BE2C (cell line): ENCODE measurements at regions not wholly inside any gene's neighbourhood (a gene's known extent, or its start where the extent isn't known, plus 50 kb on each side); places are given as distances from the start of the nearest gene placed in this dataset.

ENCODE experiments used
- DNase-seq: peaks from one replicate; pipeline ENCODE4 v3.0.0-alpha.2; 2020
- H3K27me3 ChIP-seq: fragments of 250-450 bp; sonication (Bioruptor Pico); 2 replicates; pipeline ENCODE4 v1.5.1; 2020; ENCODE audit warnings: mild to moderate bottlenecking
- H3K36me3 ChIP-seq: fragments of 250-450 bp; sonication (Bioruptor Pico); 2 replicates; pipeline ENCODE4 v1.5.1; 2020; ENCODE audit warnings: mild to moderate bottlenecking
- H3K4me1 ChIP-seq: fragments of 250-450 bp; sonication (Bioruptor Pico); 2 replicates; pipeline ENCODE4 v1.5.1; 2020
- H3K4me3 ChIP-seq: 2 replicates; pipeline ENCODE4 v1.5.1; 2011; ENCODE audit warnings: low read depth, low read length
- H3K9me3 ChIP-seq: fragments of 250-450 bp; sonication (Bioruptor Pico); 2 replicates; pipeline ENCODE4 v1.5.1; 2020
- CTCF ChIP-seq: IDR thresholded peaks from 2 replicates; pipeline ENCODE4 v1.5.1; 2012; ENCODE audit warnings: mild to moderate bottlenecking, low read depth, low read length

- no peak overlapping the region for H3K4me3 ChIP-seq
- DNase-seq = no peak
- H3K27me3 ChIP-seq = no peaks in the 10 kb centered on the region; the same call in 1 of the 2 replicates
- H3K36me3 ChIP-seq = no peaks in the 10 kb centered on the region
- no peaks in the 10 kb centered on the region for H3K4me1 ChIP-seq
- no peak for TF ChIP-seq CTCF
- H3K9me3 ChIP-seq = no peaks in the 10 kb centered on the region
Observed at GRCh38 chr6:150667977-150668716, 68.5 kb downstream of the PLEKHG1 start.

- no peaks in the 10 kb centered on the region for H3K9me3 ChIP-seq
- H3K4me1 ChIP-seq = no peaks in the 10 kb centered on the region
- no peaks in the 10 kb centered on the region for H3K36me3 ChIP-seq
- TF ChIP-seq CTCF = no peak
- DNase-seq = no peak
- H3K27me3 ChIP-seq = no peaks in the 10 kb centered on the region; the same call in 1 of the 2 replicates
- no peak overlapping the region for H3K4me3 ChIP-seq
Observed at GRCh38 chr6:150668900-150669302, 69.2 kb downstream of the PLEKHG1 start.

DNA sequence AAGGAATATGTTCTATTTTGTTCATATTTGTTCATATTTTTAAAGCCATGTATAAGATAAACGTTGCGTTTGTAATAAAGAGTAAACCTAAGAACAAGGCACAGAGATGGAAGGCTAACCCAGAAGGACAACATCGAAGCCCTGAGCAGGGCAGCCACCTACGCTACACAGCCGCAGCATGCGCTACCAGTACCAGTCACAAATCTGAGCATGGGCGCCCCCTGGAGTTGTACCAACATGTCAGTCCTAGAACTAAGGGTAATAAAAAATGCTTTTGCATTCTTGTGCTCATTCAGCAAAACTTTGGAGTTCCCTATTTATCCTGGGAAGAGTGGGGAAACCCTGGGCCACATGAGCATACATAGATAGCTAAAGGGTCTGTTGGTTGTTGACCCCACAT lies 70.6 kb downstream of the PLEKHG1 start:
- no peak for DNase-seq
- Histone ChIP-seq H3K36me3 (no peaks in the 10 kb centered on the region), H3K9me3 (no peaks in the 10 kb centered on the region), H3K27me3 (no peaks in the 10 kb centered on the region; the same call in 1 of the 2 replicates), H3K4me3 (no peak overlapping the region), H3K4me1 (no peaks in the 10 kb centered on the region)
- no peak for TF ChIP-seq CTCF

DNA sequence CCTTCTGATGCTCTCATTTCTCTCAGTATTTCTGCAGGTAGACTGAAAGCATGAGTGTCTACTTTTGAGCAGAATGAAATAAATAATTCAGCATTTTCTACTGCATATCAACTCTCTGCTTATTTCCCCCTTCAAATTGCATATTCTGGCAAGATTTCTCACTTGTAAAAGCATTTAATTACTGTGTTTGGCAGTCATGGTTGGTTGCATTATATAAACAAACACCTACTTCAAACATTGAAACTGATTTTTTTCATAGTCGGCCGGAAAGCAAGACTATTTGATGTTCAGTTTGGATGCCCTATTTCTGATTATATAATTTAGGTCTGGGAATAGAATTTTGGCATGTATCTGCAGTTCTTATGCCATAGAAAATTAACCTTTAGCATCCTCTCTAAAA lies 73.1 kb downstream of the PLEKHG1 start:
- no peaks in the 10 kb centered on the region for H3K9me3 ChIP-seq
- H3K27me3 ChIP-seq = no peaks in the 10 kb centered on the region; the same call in 1 of the 2 replicates
- no peaks in the 10 kb centered on the region for H3K4me1 ChIP-seq
- no peaks in the 10 kb centered on the region for H3K36me3 ChIP-seq
- TF ChIP-seq CTCF = no peak
- no peak for DNase-seq
- H3K4me3 ChIP-seq = no peak overlapping the region

DNA sequence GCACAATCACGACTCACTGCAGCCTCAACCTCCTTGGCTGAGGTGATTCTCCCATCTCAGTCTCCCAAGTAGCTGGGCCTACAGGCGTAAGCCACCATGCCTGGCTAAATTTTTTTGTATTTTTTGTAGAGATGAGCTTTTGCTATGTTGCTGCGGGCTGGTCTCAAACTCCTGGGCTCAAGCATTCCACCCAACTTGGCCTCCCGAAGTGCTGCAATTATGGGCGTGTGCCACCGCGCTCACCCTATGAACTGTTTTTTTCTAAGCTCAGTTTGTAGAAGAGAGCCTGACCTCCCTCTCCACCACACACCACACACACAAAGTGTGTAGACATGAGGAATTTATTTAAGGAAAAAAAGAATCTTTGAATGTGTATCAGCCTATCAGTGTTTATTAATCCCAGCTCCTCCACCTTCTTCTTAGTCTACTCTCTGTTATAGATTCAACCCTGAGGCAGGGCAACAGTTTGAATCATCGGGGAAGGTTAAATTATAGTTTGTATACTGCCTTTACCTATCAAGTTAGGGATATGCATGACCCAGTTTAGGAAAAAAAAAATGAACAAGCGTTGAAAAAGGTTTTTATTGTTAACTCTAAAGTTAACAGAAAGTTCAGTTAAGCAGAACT lies 74.1 kb downstream of the PLEKHG1 start:
- no peak for TF ChIP-seq CTCF
- Histone ChIP-seq H3K4me1 (no peaks in the 10 kb centered on the region), H3K4me3 (no peak overlapping the region), H3K9me3 (no peaks in the 10 kb centered on the region), H3K27me3 (no peaks in the 10 kb centered on the region; the same call in 1 of the 2 replicates), H3K36me3 (no peaks in the 10 kb centered on the region)
- DNase-seq = no peak

GRCh38 chr6:150676344-150676743 lies 76.7 kb downstream of the PLEKHG1 start:
- no peak for TF ChIP-seq CTCF
- Histone ChIP-seq H3K27me3 (peaks cover 4% of the 10 kb centered on the region), H3K4me1 (no peaks in the 10 kb centered on the region), H3K36me3 (no peaks in the 10 kb centered on the region), H3K4me3 (no peak overlapping the region), H3K9me3 (no peaks in the 10 kb centered on the region)
- no peak for DNase-seq
